PFSK-1 (cell line): ENCODE measurements at regions not wholly inside any gene's neighbourhood (a gene's known extent, or its start where the extent isn't known, plus 50 kb on each side); places are given as distances from the start of the nearest gene placed in this dataset.

Experiments used
- POLR2AphosphoS5 ChIP-seq: IDR thresholded peaks from 2 replicates; pipeline ENCODE4 v1.6.1; 2012; ENCODE audit warnings: low read depth, mild to moderate bottlenecking, control low read depth, low read length, moderate library complexity
- REST ChIP-seq, 2 experiments: IDR thresholded peaks; 2 replicates each; pipeline versions ENCODE4 v1.6.1 to v1.8.0; 2011 to 2012; ENCODE audit warnings: low read depth in 2 of 2, low read length in 2 of 2, control low read depth in 1 of 2, inconsistent platforms in 1 of 2, mild to moderate bottlenecking in 1 of 2, moderate library complexity in 1 of 2; ENCODE audit not compliant: insufficient read depth in 1 of 2
- TAF1 ChIP-seq: IDR thresholded peaks from 2 replicates; pipeline ENCODE4 v1.6.1; 2012; ENCODE audit warnings: low read length, control low read depth, borderline replicate concordance; ENCODE audit not compliant: insufficient read depth

GRCh38 chr1:229203991-229204632, 66.8 kb upstream of the RAB4A start:
- no peak for TF ChIP-seq POLR2AphosphoS5
- no peak for TF ChIP-seq TAF1
- TF ChIP-seq REST (IDR thresholded peaks at IDR 0.05; ENCODE audit: insufficient read depth in 1 of 2, low read depth in 2 of 2, low read length in 2 of 2) = no peak
